Calu3 (cell line): ENCODE measurements at regions not wholly inside any gene's neighbourhood (a gene's known extent, or its start where the extent isn't known, plus 50 kb on each side); places are given as distances from the start of the nearest gene placed in this dataset.

ENCODE experiments used
- BruUV-seq: library from RNA; stranded (reverse); fragments of 400-500 nt; replicated peaks from 2 replicates; lab custom pipeline; 2021; lab: Mats Ljungman, UMichigan
- CTCF ChIA-PET: fragments of 300-600 bp; sonication (Branson Sonifier 250); formaldehyde crosslinking; loops from one replicate; lab custom pipeline; 2022; ENCODE audit warnings: antibody characterized with exemption; lab: Charles Lee
- DNase-seq: peaks from one replicate; pipeline ENCODE4 v3.0.0; 2022
- H3K27ac Mint-ChIP-seq: one replicate; pipeline ENCODE4 v1.8.0; 2022; ENCODE audit warnings: mixed read lengths; ENCODE audit not compliant: unreplicated experiment
- H3K27me3 Mint-ChIP-seq: one replicate; pipeline ENCODE4 v1.8.0; 2022; ENCODE audit warnings: mixed read lengths; ENCODE audit not compliant: unreplicated experiment
- H3K36me3 Mint-ChIP-seq: one replicate; pipeline ENCODE4 v1.8.0; 2022; ENCODE audit warnings: mild to moderate bottlenecking, moderate library complexity, mixed read lengths; ENCODE audit not compliant: insufficient read depth, unreplicated experiment
- H3K4me1 Mint-ChIP-seq: one replicate; pipeline ENCODE4 v1.8.0; 2022; ENCODE audit warnings: mild to moderate bottlenecking, low read depth, mixed read lengths; ENCODE audit not compliant: unreplicated experiment
- H3K4me3 Mint-ChIP-seq: one replicate; pipeline ENCODE4 v1.8.0; 2022; ENCODE audit warnings: mild to moderate bottlenecking, low read depth, moderate library complexity, mixed read lengths; ENCODE audit not compliant: unreplicated experiment
- H3K9me3 Mint-ChIP-seq: one replicate; pipeline ENCODE4 v1.8.0; 2022; ENCODE audit warnings: low read depth, mixed read lengths; ENCODE audit not compliant: unreplicated experiment
- intact Hi-C: fragments of 100-400 bp; cut with micrococcal nuclease; formaldehyde crosslinking; loops from one replicate; pipeline ENCODE4 v1.10.0; 2022; ENCODE audit not compliant: unreplicated experiment
- TF ChIP-seq, protein P1 (sequence below): fragments of 200-600 bp; IDR thresholded peaks from one replicate; pipeline ENCODE4 v1.8.0; 2022; ENCODE audit warnings: antibody characterized with exemption; ENCODE audit not compliant: unreplicated experiment

DNA sequence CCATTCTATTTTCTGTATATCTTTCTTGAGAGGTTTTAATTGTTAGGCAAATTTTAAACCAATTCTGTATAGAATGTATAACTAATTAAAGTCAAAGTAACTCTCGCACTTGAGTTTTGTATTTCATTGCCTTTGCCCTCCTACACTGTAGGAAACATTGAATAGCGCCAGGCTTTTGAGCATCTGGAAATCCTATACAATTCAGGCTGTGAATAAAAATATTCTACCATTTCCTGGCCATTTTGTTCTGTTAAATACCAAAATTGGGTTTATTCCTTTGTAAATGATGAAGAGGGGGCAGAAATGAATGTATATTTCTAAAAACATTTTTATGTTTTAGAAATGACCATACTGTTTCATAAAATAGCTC lies 571.8 kb upstream of the CLINT1 start:
- peaks cover 6% of the 10 kb centered on the region for H3K9me3 Mint-ChIP-seq
- CTCF ChIA-PET: interaction anchor here (0.7 kb wide), 1 partner anchor 75 kb away, joined by 5 read pairs; no protein-coding TSS in a partner anchor

DNA sequence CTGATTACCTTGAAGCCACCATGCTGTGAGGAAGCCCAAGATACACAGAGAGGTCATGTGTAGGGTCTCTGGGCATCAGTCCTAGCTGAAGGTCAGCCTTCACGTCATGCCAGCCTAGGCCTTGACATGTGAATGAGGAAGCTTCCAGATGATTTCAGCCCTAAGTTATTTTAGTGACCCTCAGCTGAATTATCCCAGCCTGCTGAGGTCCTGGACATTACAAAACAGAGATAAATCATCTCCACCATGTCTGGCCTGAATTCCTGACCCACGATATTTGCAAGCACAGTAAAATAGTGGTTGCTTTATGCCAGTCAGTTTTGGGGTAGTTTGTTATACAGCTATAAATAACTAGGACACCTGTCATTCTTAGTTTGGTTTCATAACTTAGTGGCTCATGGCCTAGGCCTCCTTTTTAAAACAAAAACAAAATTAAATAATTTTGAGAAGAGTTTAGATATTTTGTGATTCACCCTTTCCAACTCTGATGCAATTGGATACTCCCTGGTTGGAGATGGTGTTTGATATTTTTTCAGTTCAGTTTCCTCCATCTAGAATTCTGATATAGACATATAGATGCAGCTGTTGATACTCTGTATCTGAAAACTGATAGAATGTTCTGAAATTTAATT lies 571.3 kb upstream of the CLINT1 start:
- no peak overlapping the region for H3K27ac Mint-ChIP-seq
- CTCF ChIA-PET: no interaction called here
- TF ChIP-seq, protein P1, sequence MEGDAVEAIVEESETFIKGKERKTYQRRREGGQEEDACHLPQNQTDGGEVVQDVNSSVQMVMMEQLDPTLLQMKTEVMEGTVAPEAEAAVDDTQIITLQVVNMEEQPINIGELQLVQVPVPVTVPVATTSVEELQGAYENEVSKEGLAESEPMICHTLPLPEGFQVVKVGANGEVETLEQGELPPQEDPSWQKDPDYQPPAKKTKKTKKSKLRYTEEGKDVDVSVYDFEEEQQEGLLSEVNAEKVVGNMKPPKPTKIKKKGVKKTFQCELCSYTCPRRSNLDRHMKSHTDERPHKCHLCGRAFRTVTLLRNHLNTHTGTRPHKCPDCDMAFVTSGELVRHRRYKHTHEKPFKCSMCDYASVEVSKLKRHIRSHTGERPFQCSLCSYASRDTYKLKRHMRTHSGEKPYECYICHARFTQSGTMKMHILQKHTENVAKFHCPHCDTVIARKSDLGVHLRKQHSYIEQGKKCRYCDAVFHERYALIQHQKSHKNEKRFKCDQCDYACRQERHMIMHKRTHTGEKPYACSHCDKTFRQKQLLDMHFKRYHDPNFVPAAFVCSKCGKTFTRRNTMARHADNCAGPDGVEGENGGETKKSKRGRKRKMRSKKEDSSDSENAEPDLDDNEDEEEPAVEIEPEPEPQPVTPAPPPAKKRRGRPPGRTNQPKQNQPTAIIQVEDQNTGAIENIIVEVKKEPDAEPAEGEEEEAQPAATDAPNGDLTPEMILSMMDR: no peak
- no peak overlapping the region for H3K4me3 Mint-ChIP-seq
- no peaks in the 10 kb centered on the region for H3K27me3 Mint-ChIP-seq
- intact Hi-C loops: no loop called here
- peaks cover 6% of the 10 kb centered on the region for H3K9me3 Mint-ChIP-seq
- no peaks in the 10 kb centered on the region for H3K36me3 Mint-ChIP-seq
- no peaks in the 10 kb centered on the region for H3K4me1 Mint-ChIP-seq
- no peak for DNase-seq
- BruUV-seq: no TSS peak

More for the DNA sequence above, 571.8 kb upstream of the CLINT1 start:
- H3K36me3 Mint-ChIP-seq: no peaks in the 10 kb centered on the region
- no peak overlapping the region for H3K27ac Mint-ChIP-seq
- no TSS peak for BruUV-seq
- no peak overlapping the region for H3K4me3 Mint-ChIP-seq
- intact Hi-C loops: no loop called here
- TF ChIP-seq, protein P1: no peak
- no peak for DNase-seq
- no peaks in the 10 kb centered on the region for H3K4me1 Mint-ChIP-seq
- H3K27me3 Mint-ChIP-seq: no peaks in the 10 kb centered on the region

DNA sequence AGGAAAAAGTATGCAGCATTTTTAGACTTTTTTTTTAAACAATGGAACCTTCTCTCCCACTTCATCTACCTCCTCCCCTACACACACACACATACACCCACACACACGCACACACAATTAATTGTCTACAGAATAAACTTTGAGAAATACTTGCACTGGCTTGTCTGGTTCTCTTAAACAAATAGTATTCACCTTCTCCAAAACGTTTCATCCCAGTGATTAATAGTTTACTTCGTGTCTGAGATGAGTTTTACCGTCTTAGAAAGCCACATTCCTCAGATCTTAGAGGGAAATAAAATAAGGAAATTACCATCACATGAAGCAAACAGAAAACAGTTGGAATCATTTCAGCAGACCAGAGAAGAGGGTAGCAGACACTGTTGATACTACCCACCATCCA lies 570.6 kb upstream of the CLINT1 start:
- CTCF ChIA-PET: no interaction called here
- DNase-seq: no peak
- intact Hi-C loops: no loop called here
- Mint-ChIP-seq H3K4me1 (no peaks in the 10 kb centered on the region), H3K36me3 (no peaks in the 10 kb centered on the region), H3K4me3 (no peak overlapping the region), H3K27ac (no peak overlapping the region), H3K27me3 (no peaks in the 10 kb centered on the region), H3K9me3 (peaks cover 3% of the 10 kb centered on the region)
- TF ChIP-seq, protein P1: no peak
- no TSS peak for BruUV-seq

DNA sequence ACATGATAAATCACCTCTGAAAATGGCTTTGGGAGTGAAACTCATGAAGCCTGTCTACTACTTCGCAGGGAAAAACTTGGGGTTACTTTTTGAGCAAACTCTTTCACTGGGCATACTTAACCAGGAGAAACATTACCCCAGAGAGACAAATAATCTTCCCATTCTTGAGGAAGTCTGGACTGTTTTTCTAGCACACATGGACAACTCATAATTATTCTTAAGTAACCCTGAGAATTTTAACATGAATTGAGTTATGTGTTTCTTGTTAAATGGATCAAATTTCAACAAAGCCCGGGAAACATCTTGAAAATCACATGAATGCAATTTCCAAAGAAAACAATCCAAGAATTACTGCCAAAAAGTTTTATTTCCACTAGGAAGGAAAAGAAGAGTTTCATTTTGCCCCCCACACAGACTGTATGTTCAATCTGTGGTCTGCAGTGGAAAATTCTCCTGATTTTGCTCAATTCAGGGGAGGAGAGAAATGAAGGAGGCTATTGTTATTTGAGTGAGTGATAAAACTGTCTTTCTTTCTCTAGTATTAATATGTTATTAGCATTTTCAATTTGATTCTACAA lies 564.8 kb upstream of the CLINT1 start:
- H3K36me3 Mint-ChIP-seq: no peaks in the 10 kb centered on the region
- BruUV-seq: no TSS peak
- no peak for DNase-seq
- no peak overlapping the region for H3K27ac Mint-ChIP-seq
- H3K4me1 Mint-ChIP-seq: no peaks in the 10 kb centered on the region
- intact Hi-C loops: no loop called here
- CTCF ChIA-PET: no interaction called here
- H3K27me3 Mint-ChIP-seq: no peaks in the 10 kb centered on the region
- TF ChIP-seq, protein P1: no peak
- H3K4me3 Mint-ChIP-seq: no peak overlapping the region
- peaks cover 3% of the 10 kb centered on the region for H3K9me3 Mint-ChIP-seq
